Natural killer cell (primary cell): ENCODE measurements at regions not wholly inside any gene's neighbourhood (a gene's known extent, or its start where the extent isn't known, plus 50 kb on each side); places are given as distances from the start of the nearest gene placed in this dataset.
A peak's percentile ranks its signal among the peaks of the same experiment; 100 is the strongest.

Source experiments
- ATAC-seq, 3 donors: fragments of 150-1000 bp in 2 of 3; fragments of 200-7000 bp in 1 of 3; cut with Tn5 transposase; 1 replicate in 1 of 3; 2 replicates in 2 of 3; pipeline ENCODE4 v1.10.0; 2021; ENCODE audit warnings: mild to moderate bottlenecking in 2 of 3, moderate library complexity in 2 of 3
- DNase-seq, 2 donors: peaks; one replicate each; pipeline versions ENCODE4 v3.0.0 to v3.0.0-alpha.2; 2013 to 2021; ENCODE audit warnings: mixed read lengths in 1 of 2
- H3K27ac ChIP-seq: one replicate; pipeline ENCODE4 v1.5.1; 2013; ENCODE audit warnings: mild to moderate bottlenecking, low read length
- H3K27me3 ChIP-seq: one replicate; pipeline ENCODE4 v1.6.1; 2013; ENCODE audit warnings: low read length; ENCODE audit not compliant: control insufficient read depth, insufficient read depth
- H3K36me3 ChIP-seq: one replicate; pipeline ENCODE4 v1.6.1; 2013; ENCODE audit warnings: low read length; ENCODE audit not compliant: control insufficient read depth, insufficient read depth
- H3K4me1 ChIP-seq: one replicate; pipeline ENCODE4 v1.6.1; 2013; ENCODE audit warnings: low read length; ENCODE audit not compliant: control insufficient read depth, insufficient read depth
- H3K4me3 ChIP-seq: one replicate; pipeline ENCODE4 v1.5.1; 2013; ENCODE audit warnings: low read length
- H3K9me3 ChIP-seq: one replicate; pipeline ENCODE4 v1.6.1; 2013; ENCODE audit warnings: low read length; ENCODE audit not compliant: control insufficient read depth, insufficient read depth
- H3K27ac Mint-ChIP-seq, 2 donors: one replicate each; pipeline ENCODE4 v1.8.0; 2022; ENCODE audit warnings: mild to moderate bottlenecking in 2 of 2, mixed read lengths in 2 of 2, moderate library complexity in 1 of 2
- H3K27me3 Mint-ChIP-seq, 2 donors: one replicate each; pipeline ENCODE4 v1.8.0; 2022; ENCODE audit warnings: low read depth in 2 of 2, mixed read lengths in 2 of 2
- H3K36me3 Mint-ChIP-seq: one replicate; pipeline ENCODE4 v1.8.0; 2022; ENCODE audit warnings: mixed read lengths
- H3K4me1 Mint-ChIP-seq, 2 donors: one replicate each; pipeline ENCODE4 v1.8.0; 2022; ENCODE audit warnings: mixed read lengths in 2 of 2
- H3K4me3 Mint-ChIP-seq: one replicate; pipeline ENCODE4 v1.8.0; 2022; ENCODE audit warnings: mild to moderate bottlenecking, moderate library complexity, mixed read lengths
- H3K9me3 Mint-ChIP-seq, 2 donors: one replicate each; pipeline ENCODE4 v1.8.0; 2022; ENCODE audit warnings: mixed read lengths in 2 of 2
- CTCF ChIP-seq: fragments of 200-600 bp; IDR thresholded peaks from one replicate; pipeline ENCODE4 v1.8.0; 2022; ENCODE audit warnings: antibody characterized with exemption
- WGBS: methylation state at CpG from one replicate; pipeline ENCODE4 v1.1.7; 2013; ENCODE audit warnings: missing lambda C conversion rate; ENCODE audit not compliant: insufficient coverage; 5-methylcytosine and 5-hydroxymethylcytosine counted together
- intact Hi-C: fragments of 100-400 bp; cut with micrococcal nuclease; formaldehyde crosslinking; loops from one replicate; pipeline ENCODE4 v1.14.2; 2022

- H3K27me3 Mint-ChIP-seq = peaks cover 0 to 7% of the 10 kb centered on the region in 2 donors
- H3K9me3 ChIP-seq = no peaks in the 10 kb centered on the region
- no peak for TF ChIP-seq CTCF
- H3K9me3 Mint-ChIP-seq = no peaks in the 10 kb centered on the region
- intact Hi-C loops = no loop called here
- H3K27ac Mint-ChIP-seq = no peak overlapping the region
- peaks cover under 1% of the 10 kb centered on the region for H3K36me3 Mint-ChIP-seq
- ATAC-seq = no peak
- H3K4me1 Mint-ChIP-seq = peaks cover 7 to 9% of the 10 kb centered on the region in 2 donors
- DNase-seq = no peak
- no peaks in the 10 kb centered on the region for H3K36me3 ChIP-seq
- H3K4me1 ChIP-seq = no peaks in the 10 kb centered on the region
- no peak overlapping the region for H3K4me3 ChIP-seq
- H3K27me3 ChIP-seq = no peaks in the 10 kb centered on the region
- no peak overlapping the region for H3K27ac ChIP-seq
- WGBS = 88% methylated on average over 4 of the region's 4 CpGs
- no peak overlapping the region for H3K4me3 Mint-ChIP-seq
Observed at GRCh38 chr4:185894481-185894880, 82.5 kb upstream of the SORBS2 start.

- H3K36me3 ChIP-seq = no peaks in the 10 kb centered on the region
- H3K9me3 Mint-ChIP-seq = no peaks in the 10 kb centered on the region
- H3K27me3 ChIP-seq = no peaks in the 10 kb centered on the region
- WGBS = 95% methylated on average over 14 of the region's 14 CpGs
- H3K4me1 ChIP-seq = no peaks in the 10 kb centered on the region
- intact Hi-C loops = no loop called here
- no peak for TF ChIP-seq CTCF
- H3K36me3 Mint-ChIP-seq = no peaks in the 10 kb centered on the region
- peaks cover 7 to 9% of the 10 kb centered on the region in 2 donors for H3K4me1 Mint-ChIP-seq
- DNase-seq (no peak), ATAC-seq (no peak)
- H3K27ac Mint-ChIP-seq = no peak overlapping the region
- H3K27ac ChIP-seq = no peak overlapping the region
- H3K27me3 Mint-ChIP-seq = peaks cover 0 to 4% of the 10 kb centered on the region in 2 donors
- no peak overlapping the region for H3K4me3 Mint-ChIP-seq
- H3K4me3 ChIP-seq = no peak overlapping the region
- no peaks in the 10 kb centered on the region for H3K9me3 ChIP-seq
Observed at GRCh38 chr4:185895351-185895750, 83.4 kb upstream of the SORBS2 start.

- Mint-ChIP-seq H3K36me3 (no peaks in the 10 kb centered on the region), H3K27me3 (no peaks in the 10 kb centered on the region), H3K9me3 (no peaks in the 10 kb centered on the region), H3K4me1 (peaks cover 7 to 9% of the 10 kb centered on the region in 2 donors), H3K4me3 (no peak overlapping the region), H3K27ac (no peak overlapping the region)
- WGBS = 95% methylated on average over 2 of the region's 3 CpGs
- TF ChIP-seq CTCF = no peak
- Histone ChIP-seq H3K36me3 (no peaks in the 10 kb centered on the region), H3K4me3 (no peak overlapping the region), H3K27me3 (no peaks in the 10 kb centered on the region), H3K9me3 (no peaks in the 10 kb centered on the region), H3K27ac (no peak overlapping the region), H3K4me1 (no peaks in the 10 kb centered on the region)
- DNase-seq (no peak), ATAC-seq (no peak)
- intact Hi-C loops = no loop called here
Observed at GRCh38 chr4:185895866-185896265, 83.9 kb upstream of the SORBS2 start.

- Histone ChIP-seq H3K4me1 (no peaks in the 10 kb centered on the region), H3K36me3 (no peaks in the 10 kb centered on the region), H3K27ac (no peak overlapping the region), H3K4me3 (no peak overlapping the region), H3K9me3 (no peaks in the 10 kb centered on the region), H3K27me3 (no peaks in the 10 kb centered on the region)
- Mint-ChIP-seq H3K27me3 (no peaks in the 10 kb centered on the region), H3K9me3 (no peaks in the 10 kb centered on the region), H3K4me3 (no peak overlapping the region), H3K27ac (no peak overlapping the region), H3K4me1 (peaks cover 7 to 9% of the 10 kb centered on the region in 2 donors), H3K36me3 (no peaks in the 10 kb centered on the region)
- DNase-seq (no peak), ATAC-seq (peak in 1 of 3 donors; percentile 18)
- TF ChIP-seq CTCF = no peak
- intact Hi-C loops = no loop called here
- WGBS = 58% methylated on average over 11 of the region's 11 CpGs
Observed at GRCh38 chr4:185896817-185897488, 85.0 kb upstream of the SORBS2 start.
